HPDE6-E6E7 (cell line): ENCODE measurements at regions not wholly inside any gene's neighbourhood (a gene's known extent, or its start where the extent isn't known, plus 50 kb on each side); places are given as distances from the start of the nearest gene placed in this dataset.

ENCODE experiments used
- DNase-seq: peaks from one replicate; pipeline ENCODE4 v3.0.0; 2011; ENCODE audit warnings: missing footprints; ENCODE audit errors: extremely low spot score

DNA sequence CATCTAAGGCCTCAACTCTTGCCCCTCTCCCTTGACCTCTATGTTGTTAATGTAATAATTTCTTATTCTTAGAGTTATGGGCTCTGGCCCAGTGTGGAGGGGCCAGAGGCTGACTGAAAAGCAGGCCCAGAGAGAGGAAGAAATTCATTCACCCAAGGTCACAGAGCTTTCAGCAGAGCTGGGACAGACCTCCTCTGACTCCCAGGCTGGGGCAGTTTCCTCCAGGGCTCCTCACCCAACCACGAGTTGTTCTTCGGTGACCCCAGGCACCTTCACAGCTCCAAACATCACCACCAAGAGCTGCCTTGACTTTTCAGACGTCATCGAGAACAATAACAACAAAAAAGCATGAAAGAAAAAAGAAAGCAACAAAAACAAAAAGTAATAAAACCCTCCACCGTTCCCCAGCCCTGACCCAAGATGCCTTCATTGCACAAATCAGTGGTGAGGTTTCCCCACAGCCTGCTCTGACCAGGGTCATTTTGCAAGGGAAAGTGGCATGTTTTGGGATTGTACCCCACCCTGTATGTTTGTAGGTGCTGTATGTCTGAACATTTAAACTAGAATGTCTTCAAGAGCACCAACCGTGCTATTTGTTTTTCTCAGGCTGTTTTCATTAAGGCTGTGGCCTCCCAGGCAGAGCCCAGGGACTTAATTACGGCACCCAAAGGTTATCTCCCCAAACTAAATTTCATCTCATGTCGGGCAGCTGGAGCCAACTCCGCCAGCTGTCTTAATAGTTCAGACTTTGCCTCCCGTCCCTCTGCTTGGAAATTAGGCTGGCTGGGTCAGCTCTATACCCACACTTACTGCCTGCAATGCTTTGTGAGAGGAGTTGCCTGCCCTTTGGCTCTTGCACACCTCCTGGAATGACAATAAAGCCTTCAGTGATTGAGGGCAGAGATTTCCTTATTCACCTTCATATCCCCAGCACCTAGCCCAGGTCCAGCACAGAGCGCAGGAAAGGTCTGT is 173.8 kb downstream of the RPLP1 start:
- DNase-seq: no peak

DNA sequence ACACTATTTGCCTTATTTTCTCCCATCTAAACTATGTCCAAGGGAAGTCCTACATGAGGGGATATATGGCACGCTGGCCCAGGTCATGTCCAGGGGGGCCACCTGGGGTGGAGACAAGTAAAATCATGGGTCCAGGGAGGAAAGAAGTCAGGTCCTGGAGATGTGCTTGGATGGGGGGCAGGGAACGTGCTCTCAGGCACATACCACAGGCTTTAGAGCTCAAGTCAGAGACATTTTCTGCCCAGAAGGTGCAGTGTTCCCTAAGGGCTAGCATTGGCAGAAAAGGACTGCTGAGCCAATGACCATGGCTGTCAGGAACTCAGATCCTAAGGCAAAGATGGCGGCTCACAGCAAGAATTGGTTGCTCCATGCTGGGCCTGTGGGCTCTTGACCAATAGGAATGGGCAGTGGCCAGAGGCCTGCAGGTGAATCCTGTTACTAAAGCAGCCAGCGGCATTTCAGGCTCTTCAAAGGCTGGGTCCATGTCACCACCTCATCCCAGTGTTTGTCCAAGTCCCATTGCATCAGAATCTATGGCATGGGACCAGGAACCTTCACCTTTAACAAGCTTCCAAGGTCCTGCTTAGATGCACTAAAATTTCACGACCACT is 175.0 kb downstream of the RPLP1 start:
- DNase-seq: no peak

DNA sequence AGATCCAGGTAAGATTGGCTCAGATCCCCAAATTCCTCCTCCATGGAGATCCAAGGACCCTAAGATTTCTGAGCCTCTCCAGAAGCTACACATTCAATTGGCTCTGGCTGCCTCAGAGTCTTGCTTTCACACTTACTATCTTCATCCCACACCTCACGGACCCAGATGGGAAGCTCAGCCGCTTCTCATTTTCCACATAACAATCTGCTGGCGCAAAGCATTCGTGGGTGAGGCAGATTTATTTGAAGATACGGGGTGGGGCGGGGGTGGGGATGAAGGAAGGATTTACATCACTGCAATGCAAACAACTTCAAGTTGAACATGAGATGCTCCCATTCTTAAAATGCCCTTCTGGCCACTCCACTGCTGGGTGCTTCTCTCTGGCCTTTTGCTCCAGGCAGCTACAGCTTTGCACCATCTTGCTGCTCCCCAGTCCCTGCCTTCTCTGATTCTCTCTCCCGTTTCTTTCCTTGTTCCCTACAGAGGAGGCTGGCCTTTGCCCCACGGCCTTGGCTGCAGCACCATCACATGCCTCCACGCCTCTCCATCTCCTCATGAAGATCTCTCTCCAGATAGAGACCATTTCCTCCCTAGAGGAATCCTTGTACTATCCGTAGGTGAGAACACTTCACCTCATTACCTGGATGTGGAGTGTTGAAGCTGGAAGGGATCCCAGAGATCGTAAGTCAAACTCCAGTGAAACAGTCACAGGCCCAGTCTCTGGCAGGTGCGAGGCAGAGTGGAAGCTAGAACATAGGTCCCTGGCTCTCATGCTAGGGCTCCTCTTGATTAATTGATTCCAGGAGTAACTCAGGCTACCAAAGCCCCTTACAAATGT is 175.9 kb downstream of the RPLP1 start:
- no peak for DNase-seq

DNA sequence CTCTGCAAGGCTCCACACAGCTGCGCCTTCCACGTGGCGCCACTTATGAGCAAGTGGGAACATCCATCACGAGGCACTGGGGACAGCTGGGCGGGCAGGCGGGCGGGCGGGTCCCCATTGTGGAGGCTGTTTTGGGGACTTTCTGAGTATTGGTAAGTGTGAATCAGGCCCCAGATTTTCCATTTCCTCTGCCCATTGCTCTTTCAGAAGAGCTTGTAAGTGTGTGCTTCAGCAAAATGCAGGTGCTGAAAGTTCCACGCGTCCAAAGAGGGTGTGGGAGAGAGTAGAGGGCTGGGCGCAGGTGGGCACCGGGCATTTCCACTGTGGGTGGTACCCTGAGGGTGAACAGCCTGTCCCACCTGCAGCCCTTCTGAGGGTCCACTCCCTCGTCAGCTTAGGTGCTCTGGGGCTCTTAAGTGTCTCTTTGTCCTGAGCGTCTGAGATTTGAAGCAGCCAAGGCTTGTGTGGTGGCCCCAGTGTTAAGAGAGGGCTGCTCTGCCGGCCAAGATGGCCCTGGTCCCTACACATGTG is 177.1 kb downstream of the RPLP1 start:
- DNase-seq: no peak

DNA sequence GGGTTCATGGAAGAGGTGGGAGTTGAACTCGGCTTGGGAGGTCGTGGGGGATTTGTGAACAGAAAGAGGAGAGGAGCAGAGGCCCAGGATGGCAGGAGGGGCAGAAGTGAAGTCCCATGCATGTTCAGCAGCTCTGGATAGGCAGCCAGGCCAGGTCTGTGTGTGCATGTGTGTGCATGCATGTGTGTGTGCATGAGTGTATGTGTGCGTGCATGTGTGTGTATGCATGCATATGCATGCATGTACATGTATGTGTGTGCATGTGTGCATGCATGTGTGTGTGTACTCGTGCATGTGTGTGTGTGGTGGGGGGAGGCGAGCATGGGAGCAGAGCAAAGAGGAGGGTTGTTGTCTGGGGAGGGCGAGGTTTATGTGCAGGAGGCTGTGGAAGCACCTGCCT is 178.4 kb downstream of the RPLP1 start:
- no peak for DNase-seq

DNA sequence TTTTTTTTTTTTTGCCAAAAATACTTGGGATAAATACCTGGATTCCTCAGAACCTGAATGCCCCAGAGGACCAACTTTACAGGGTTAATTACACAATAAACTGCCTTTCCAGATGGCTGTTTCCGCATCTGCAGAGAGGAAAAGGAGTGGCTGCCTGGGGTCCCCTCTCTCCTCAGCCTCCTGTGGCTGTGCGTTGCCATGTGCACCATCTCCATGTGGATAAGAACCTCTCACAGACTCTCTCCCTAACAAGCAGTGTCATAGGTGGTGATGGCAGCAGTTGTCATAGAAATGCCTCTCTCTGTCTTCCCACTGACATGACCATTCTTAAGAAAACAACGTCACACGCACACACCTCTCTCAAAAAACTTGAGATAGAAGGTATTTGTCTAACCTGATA is 179.4 kb downstream of the RPLP1 start:
- DNase-seq: no peak

DNA sequence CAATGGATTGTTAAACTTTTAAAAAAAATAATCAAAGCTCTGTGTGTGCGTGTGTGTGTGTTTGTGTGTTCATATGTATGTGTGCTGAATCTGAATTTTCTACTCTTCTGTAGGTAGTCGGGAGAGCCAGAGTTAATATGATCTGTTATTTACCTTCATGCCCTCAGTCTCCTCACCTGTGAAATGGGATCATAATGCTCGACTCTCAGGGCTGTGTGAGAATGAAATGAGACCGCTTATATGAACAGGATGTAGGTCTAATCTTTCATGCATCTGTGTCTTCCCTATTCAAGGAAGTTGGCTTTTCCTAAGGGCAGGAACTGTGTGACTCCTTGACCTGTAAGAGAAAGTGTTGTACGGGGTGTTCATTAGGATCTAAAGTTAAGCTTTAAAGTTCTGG is 182.2 kb downstream of the RPLP1 start:
- no peak for DNase-seq

DNA sequence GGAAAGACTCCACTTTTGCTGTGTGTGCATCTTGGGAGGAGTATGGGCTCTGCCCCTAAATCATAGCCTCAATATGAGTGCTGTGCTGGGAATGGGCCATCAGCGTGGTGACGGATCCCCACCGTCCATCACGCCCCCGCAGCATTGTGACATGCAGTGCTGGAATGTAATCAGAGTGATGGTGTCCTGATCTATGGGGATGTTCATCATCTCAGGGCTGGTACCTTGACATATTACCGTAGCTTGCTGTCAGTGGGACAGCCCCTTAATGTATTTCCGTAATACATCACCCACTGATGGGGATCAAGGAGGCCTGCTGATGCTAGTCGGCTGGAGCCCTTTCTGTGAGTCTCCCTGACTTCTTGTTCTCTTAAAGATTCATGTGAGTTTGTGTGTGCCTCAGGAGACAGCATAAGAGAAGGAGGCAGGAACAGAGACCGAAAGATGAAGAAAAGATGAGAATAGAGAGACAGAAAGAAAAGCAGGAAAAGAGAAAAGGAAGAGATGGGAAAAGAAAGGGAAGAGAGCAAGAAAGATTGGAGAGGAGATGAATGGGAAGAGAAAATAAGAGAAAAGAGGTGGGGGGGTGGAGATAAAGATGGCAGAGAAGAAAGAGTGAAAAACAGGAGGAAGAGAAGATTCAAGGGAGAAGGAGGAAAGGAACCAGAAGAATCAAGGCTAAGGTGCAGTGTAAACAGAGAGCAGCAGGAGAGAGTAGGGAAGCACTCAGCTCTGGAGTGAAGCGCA is 183.7 kb downstream of the RPLP1 start:
- DNase-seq: no peak

DNA sequence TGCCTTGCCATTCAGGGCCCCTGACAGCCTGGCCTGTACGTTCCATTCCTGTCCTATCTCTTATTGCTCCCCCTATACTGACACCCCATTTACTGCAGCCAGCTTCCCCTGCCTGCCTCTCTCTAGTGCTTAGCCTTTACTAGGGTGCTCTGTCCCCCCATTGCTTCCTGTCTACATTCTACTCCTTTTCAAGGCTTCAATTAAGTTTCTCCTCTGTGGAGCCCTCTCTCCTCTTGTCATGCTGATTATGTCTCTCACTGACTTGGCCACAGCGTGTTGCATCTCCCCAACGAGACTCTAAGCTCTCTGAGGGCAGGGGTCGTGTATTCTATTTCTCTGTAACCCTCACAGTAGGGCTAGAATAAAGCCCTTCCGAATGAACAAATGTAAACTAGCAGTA is 185.2 kb downstream of the RPLP1 start:
- no peak for DNase-seq

DNA sequence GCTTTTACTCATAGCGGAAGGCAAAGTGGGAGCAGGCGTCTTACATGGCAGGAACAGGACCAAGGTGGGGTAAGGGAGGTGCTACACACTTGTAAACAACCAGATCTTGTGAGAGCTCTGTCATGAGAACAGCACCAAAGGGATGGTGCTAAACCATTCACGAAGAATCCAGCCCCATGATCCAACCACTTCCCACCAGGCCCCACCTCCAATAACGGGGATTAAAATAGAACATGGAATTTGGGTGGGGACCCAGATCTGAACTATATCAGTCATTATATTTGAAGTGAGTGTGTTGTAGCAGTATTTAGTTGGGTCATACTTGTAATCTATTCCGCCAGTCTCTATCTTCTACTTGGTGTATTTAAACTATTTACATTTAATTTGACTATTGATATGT is 190.9 kb downstream of the RPLP1 start:
- no peak for DNase-seq

DNA sequence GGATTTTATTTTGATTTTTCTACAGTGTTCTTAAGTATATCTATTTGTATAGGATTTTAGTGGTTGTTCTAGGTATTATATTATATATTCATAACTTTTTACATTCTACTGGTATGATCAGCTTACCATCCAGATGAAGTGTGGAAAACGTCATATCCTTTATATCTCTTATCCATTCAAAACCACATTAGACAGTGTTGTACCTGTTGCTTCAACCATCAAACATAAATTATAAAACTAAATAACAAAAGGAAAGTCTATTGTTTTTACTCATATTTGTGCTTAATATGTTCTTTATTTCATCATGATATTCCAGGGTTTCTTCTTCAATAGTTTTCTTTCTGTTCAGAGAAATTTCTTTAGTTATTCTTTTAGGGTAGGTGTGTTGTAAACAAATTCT is 191.4 kb downstream of the RPLP1 start:
- no peak for DNase-seq

DNA sequence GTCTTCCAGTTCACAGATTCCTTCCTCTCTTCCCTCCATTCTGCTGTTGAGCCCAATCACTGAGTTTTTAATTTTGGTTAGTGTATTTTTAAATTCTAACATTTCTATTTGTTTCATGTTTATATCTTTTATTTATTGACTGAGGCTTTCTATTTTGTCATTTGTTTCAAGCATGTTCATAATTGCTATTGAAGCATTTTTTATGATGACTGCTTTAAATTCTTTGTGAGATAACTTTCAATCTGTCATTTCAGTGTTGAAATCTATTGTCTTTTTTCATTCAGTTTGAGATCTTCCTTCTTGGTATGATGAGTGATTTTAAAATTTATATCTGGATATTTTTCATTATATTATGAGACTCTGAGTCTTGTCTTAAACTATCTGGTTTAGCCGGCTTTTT is 192.3 kb downstream of the RPLP1 start:
- DNase-seq: no peak

DNA sequence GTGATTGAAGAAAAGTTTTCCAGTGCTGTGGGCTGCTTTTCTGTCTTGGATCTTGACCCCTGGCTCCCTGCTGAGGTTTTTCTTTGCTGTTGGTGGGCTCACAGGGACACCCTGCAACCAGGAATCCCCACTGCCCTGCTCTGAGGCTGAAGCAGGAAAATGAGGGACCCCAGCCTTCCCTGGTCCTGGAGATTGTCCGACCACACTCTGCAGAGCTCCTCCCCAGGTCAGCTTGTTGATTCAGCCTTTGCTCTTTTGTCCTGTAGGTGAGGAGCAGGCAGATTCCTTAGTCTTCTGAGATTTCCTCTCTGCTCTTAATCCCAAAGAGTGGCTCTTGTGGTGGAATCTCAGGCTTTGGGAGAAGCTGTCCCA is 194.5 kb downstream of the RPLP1 start:
- DNase-seq: no peak

DNA sequence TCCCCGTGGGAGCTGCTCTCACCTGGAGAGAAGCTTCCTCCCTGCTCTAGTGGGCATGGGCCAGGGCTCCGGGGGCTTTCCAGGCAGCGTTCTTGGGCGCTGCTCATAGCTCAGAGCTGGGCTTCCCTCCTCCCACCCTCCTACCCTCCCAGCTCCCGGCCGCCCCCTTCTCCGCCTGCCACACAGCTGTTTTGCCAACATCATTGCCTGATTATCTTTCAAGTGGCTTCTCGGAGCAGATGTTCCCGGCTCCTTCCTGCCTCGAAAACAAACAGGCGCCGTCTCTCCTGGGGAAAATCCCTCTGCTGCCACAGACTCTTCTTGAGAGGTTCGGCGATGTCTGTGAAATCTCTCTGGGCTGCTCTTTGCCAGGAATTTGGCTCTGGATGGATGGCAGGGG is 195.6 kb downstream of the RPLP1 start:
- no peak for DNase-seq

DNA sequence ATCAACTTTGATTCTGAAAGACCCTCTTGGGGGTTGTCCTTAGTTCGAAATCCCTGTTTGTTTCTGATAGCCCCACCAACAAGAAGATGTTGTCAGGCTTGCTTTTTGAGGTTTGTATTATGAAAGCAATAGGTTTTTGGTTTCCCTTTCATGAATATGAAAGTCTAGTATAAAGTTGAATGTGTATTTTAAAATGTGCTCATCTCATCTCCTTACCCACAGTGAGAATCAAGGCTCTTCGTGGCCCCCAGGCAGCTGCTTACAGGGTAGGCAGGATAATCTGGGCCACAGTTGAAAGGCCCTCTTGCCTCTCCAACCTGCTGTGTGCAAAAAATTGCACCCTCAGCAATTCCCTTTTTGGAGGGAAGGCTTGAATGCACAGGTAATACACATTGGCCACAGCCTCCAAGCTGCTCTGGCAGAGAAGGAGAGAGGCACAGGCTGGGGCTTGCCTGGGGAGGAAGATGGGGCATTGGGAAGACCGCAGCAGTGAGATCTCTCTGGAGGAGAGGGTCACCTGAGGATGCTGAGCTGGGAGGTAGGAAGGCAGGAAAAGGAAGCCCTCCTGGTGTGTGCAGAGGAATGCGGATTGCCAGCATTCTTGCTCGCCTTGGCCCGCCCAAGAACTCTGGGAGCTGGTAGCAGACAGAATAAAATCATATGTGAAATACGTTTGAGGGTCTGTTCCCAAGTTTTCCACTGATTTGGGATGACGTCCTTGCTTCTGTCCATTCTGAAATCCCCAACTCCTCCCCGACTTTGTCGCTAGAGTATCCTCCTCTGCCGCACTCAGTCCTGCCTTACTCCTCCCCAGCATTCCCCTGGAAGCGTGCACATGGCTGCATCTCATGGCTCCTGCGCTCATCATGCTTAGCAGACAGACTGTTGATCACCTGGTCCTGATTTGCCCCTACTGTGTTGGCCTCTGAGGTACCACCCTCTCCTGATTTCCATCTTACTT is 196.4 kb downstream of the RPLP1 start:
- DNase-seq: no peak

DNA sequence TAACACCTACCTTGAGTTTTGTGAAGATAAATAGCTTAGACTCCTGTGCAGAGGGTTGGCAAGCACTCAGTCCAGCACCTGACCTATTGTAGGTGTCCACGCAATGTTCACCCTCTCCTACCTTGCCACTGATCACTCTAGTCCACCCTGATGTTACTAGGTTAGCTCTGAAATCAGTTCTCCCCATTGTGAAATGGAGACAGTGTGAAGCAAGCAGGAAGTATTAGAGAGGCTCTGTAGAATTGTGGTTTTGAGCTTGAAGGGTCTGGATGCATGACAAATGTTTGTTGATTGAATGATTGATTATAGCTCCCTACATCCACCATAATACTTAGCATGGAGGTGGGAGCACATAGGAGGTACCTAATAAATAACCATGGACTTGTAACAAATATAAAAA is 199.7 kb downstream of the RPLP1 start:
- DNase-seq: no peak

DNA sequence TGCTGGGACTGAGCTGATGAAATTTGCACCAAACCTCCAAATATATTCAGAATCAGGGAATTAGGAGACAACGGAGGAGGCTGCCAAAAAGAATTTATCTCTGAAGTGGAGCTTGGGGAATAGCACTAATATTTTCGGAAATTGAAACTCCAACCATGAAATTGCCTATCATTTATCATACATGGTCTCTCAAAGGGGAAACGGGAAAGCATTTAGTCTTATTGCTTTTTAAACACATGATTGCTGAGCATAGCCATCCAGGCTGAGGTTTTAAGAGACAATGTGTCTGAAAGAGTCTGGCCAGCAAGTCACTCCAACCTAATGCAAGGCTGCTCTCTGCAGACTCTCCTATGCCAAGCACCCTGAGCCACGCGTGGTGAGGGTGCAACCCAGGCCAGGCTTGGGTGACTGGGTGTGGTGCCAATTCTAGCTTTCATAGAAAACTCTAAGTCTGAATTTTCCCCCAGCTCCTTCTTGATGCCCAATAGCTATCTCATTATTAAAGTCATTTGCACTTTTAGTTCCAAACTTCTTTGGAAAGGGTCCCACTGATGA is 200.2 kb downstream of the RPLP1 start:
- DNase-seq: no peak

DNA sequence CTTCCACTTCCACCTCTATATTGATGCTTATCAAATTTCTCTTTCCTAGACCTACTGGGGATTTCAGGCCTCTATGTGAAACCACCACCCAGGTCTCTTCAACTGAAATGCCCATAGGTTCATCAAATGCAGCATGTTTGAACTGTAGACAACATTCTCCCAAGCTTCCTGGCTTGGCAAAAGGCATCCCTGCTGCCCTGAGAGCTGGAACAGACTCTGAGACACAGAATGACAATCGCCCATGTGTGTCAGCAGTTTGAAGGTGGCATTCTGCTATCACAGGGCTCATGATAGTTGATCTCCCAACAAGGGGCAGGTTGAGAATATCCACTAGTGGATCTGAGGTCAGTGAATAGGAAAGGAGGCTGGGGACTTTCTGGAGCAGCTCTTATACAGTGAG is 200.7 kb downstream of the RPLP1 start:
- DNase-seq: no peak

DNA sequence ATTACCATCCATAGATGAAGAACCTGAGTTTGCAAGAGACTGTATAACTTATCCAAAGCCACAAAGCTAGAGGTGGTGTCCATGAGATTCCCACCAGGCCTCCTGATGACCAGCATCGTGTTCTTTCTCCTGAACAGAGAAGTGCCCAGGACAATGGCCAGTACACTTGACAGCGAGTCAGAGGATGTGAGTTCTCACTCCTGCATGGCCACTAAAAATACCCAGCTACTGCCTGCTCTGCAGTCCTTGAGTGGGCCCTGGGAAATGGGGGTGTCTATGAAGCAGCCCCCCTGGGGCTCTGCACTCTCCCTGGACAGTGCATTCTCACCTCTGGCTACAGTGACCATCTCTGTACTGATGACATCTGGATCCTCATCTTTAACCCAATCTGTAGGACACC is 201.2 kb downstream of the RPLP1 start:
- DNase-seq: no peak
